HG02678 (cell line): ENCODE measurements at regions not wholly inside any gene's neighbourhood (a gene's known extent, or its start where the extent isn't known, plus 50 kb on each side); places are given as distances from the start of the nearest gene placed in this dataset.
"Not testable (repeated sequence)": the region's sequence is repeated elsewhere in the genome, so short reads cannot be mapped to it uniquely, and the experiment has no call there.

Experiments used
- ATAC-seq: cut with Tn5 transposase; IDR thresholded peaks from one replicate; pipeline ENCODE4 v1.9.1; 2021; ENCODE audit warnings: mild to moderate bottlenecking, moderate library complexity; ENCODE audit not compliant: unreplicated experiment

DNA sequence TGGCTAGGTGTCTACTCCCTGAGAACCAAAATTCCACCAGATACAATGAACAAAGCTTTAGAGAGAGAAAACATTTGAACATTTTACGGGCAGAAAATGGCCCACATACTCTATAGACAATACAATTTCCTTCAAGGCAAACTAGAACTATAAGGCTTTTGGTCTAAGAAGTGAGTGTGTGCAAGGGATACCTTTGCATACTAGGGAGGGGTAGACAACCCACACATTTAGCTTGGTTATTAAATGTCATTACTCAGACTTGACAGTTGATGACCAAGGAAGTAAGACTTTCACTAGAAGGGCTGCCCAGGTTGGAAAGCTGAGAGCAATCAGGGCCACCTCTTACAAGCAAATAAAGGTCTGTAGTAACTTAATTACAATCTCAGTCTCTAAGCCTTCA is 64.0 kb upstream of the PLEKHM1 start:
- not testable (repeated sequence) for ATAC-seq

- ATAC-seq: not testable (repeated sequence)
Measured at GRCh38 chr17:45558821-45559220, 68.3 kb upstream of the PLEKHM1 start.

- ATAC-seq: not testable (repeated sequence)
Measured at GRCh38 chr17:45562868-45563267, 72.3 kb upstream of the PLEKHM1 start.

GRCh38 chr17:45563283-45563682 is 72.8 kb upstream of the PLEKHM1 start:
- not testable (repeated sequence) for ATAC-seq

GRCh38 chr17:45568275-45568674 is 77.8 kb upstream of the PLEKHM1 start:
- ATAC-seq: not testable (repeated sequence)

GRCh38 chr17:45573326-45573725 is 82.8 kb upstream of the PLEKHM1 start:
- not testable (repeated sequence) for ATAC-seq

DNA sequence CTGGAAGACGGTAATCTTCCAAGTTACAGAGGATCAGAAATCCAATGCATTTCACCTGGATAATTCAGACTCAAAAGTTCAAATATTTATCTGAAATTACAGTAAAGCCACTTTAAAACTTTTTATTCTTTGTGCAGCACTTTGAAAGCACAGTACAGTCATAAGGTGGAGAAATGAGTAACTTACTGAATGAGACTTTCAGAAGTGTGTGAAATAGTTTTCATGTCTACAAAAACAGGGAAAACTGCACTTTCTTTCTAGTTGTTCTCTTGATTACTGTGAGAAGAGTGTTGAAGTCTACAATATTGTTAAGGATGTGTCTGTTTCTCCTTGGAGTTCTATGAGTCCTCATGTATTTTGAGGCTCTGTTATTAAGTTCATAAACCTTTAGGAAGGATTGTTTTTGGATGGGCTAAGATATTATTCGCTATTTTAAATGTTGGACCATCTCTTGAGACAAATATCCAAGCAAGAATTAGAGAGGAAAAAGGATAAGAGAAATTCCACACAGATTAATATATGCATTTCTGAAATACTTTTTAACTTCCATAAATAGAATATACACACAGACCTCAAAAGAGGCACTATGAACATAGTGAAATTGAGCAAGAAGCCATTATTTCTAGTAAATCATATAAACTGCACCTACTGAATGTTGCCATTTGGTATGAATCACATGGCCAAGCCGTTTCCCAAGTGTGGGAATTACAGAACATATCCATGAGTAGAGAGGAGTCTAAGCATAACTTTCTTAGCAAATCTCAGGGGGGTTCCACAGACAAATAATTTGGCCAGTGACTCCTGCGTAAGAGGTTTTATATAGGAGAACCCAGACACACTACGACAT is 83.6 kb upstream of the PLEKHM1 start:
- ATAC-seq: no peak

DNA sequence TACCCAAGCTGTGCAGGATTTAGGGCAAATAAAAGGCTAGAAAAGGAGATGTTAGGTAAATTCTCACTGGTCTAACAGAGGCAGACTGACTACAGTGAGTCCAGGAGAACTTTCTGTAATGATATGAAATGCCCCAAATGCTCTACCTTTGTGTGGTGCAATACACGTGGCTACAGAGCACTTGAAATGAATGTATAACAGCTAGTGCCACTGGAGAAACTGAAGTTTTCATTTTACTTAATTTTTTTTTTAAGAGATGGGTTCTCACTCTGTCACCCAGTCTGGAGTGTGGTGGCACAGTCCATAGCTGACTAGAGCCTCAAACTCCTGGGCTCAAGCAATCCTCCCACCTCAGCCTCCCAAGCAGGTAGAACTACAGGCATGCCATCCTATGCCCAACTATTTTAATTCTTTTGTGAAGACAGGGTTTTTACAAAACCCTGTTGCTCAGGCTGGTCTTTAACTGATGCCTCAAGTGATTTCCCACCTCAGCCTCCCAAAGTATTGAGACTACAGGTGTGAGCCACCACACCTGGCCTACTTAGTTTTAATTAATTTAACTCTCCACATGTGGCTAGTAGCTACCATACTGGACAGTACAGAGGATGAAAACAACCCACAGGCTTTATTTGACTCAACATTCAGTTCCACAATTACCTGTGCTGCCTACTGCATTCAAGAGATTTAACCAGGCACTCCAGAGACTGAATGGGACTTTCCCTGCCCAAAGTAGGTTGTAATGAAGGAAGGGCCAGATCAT is 84.8 kb upstream of the PLEKHM1 start:
- ATAC-seq: no peak

GRCh38 chr17:45576527-45577307 is 86.2 kb upstream of the PLEKHM1 start:
- ATAC-seq: not testable (repeated sequence)

GRCh38 chr17:45577571-45578279 is 87.2 kb upstream of the PLEKHM1 start:
- no peak for ATAC-seq

DNA sequence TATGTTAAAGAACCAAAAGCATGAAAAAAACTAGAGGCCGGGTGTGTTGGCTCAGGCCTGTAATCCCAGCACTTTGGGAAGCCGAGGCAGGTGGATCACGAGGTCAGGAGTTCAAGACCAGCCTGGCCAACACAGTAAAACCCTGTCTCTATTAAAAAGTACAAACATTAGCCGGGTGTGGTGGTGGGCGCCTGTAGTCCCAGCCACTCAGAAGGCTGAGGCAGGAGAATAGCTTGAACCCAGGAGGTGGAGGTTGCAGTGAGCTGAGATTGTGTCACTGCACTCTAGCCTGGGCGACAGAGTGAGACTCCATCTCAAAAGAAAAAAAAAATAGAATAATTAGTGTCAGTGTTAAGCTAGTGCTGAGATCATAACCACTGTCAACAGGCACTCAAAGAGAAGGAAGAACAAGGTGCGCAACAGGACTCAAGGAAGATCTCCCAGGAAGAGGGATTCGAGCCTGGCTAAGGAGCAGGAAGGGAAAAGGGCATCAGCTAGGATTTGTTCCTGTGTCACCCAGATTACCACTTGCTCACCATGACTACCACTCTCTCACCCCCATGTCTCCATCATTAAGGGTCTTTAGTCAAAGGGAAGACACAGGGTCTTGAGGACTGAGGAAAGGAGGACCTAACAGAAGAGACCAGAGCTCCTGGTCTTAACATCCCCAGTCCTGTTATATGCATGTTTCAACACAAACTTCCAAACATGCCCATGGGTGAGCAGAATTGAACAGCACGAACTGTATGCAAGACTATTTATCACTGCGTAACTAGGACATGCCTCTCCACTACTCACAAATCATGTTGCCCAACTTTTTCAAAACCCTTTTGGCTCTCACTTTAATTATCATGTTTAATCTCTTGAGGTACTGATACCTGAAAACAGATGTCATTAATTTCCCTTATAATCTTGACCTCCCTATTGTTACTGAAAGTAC is 88.3 kb upstream of the PLEKHM1 start:
- no peak for ATAC-seq

GRCh38 chr17:45579529-45580495 is 89.3 kb upstream of the PLEKHM1 start:
- no peak for ATAC-seq

DNA sequence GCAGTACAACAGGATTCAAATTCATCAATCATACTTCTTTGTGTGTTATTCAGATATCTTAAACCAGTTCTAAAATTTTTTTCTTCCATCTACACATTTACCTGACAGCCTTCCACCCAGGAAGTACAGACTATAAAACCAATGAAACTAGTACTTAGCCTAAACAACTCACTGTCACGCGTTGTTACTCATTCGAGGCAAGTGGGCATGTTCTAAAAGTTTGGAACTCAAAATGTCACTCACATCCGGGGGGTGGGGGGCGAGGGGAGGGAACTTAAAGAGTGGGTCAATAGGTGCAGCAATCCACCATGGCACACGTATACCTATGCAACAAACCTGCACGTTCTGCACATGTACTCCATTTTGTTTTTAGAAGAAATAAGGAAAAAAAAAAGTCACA is 90.4 kb upstream of the PLEKHM1 start:
- ATAC-seq: no peak

DNA sequence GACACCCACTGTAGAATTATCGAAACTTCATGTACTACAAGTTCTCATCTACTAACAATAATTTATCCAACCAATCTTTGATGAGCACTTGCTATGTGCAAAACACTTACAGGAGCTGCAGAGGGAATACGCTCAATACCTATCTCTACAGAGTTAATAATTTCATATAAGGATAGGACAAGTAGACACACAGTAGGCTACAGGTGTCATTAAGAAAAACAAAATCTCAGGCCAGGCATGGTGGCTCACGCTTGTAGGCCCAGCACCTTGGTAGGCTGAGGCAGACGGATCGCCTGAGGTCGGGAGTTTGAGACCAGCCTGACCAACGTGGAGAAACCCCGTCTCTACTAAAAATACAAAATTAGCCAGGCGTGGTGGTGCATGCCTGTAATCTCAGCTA is 91.3 kb upstream of the PLEKHM1 start:
- ATAC-seq: no peak

DNA sequence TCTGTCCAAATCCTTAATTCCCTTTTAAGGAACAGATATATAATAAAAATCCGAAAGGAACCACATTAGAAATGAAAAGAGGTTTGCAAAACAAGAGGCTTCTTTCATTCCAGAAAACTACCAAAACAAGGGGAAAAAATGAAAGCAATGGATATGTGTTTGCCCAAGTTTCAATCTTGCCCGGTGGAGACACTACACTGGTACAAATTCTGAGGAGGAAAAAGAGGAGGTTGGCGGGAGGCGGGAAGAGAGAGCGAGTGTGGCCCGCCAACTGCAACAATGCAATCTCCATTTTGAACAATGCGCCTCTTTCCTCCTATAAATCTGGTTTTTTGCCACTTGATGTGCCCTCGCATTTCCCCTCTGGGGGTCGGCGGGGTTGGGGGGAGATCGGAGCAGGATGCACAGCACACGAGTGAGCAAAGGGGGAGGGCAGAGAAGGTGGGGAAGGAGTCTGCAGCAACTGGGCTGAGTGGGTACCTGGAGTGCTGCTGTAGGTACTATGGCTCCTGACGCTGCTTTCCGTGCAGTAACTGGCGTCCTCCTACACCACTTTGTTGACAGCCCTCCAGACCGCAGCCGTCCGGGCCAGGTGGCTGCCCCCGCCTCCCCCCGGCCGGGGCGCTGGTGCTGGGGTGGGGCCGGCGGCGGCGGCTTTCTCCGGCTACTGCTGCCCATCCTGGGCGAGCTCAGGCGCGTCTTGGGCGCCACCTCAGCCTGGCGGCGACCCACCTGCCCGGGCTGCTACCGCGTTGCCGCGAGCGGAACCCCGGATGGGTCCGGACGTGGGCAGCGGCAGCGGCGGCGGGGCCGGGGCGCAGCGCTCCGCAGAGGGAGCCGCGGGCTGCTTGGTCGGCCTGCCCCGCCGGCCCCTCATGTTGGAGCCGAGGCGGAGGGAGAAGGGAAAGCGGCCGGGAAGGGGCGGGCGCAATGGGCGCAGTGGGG is 93.8 kb upstream of the PLEKHM1 start:
- ATAC-seq: peak; percentile 62

- ATAC-seq: peak; percentile 65
Measured at GRCh38 chr17:45585037-45585733, 94.7 kb upstream of the PLEKHM1 start.
